Progenitor cell of endocrine pancreas (in vitro differentiated cells): ENCODE measurements at regions not wholly inside any gene's neighbourhood (a gene's known extent, or its start where the extent isn't known, plus 50 kb on each side); places are given as distances from the start of the nearest gene placed in this dataset.

ENCODE experiments used
- DNase-seq: peaks from one replicate; pipeline ENCODE4 v3.0.0; 2021; ENCODE audit warnings: low spot score; ENCODE audit not compliant: unreplicated experiment
- H3K27ac Mint-ChIP-seq: 2 replicates; pipeline ENCODE4 v1.8.0; 2021; ENCODE audit warnings: mild to moderate bottlenecking, moderate library complexity, mixed read lengths
- H3K27me3 Mint-ChIP-seq: 2 replicates; pipeline ENCODE4 v1.8.0; 2021; ENCODE audit warnings: mixed read lengths
- H3K36me3 Mint-ChIP-seq: 2 replicates; pipeline ENCODE4 v1.8.0; 2022; ENCODE audit warnings: mixed read lengths; ENCODE audit not compliant: insufficient read depth
- H3K4me1 Mint-ChIP-seq: 2 replicates; pipeline ENCODE4 v1.8.0; 2021; ENCODE audit warnings: low read depth, mixed read lengths
- H3K4me3 Mint-ChIP-seq: 2 replicates; pipeline ENCODE4 v1.8.0; 2021; ENCODE audit warnings: low read depth, mild to moderate bottlenecking, moderate library complexity, mixed read lengths
- H3K9me3 Mint-ChIP-seq: 2 replicates; pipeline ENCODE4 v1.8.0; 2021; ENCODE audit warnings: low read depth, mixed read lengths
- CTCF ChIP-seq: fragments of 200-600 bp; sonication (generic); IDR thresholded peaks from one replicate; pipeline ENCODE4 v1.5.0; 2021; ENCODE audit warnings: antibody characterized with exemption, mild to moderate bottlenecking; ENCODE audit not compliant: unreplicated experiment

GRCh38 chr3:148081926-148082325, 615.8 kb upstream of the AGTR1 start:
- no peaks in the 10 kb centered on the region for H3K36me3 Mint-ChIP-seq
- no peak for DNase-seq
- TF ChIP-seq CTCF = no peak
- no peak overlapping the region for H3K27ac Mint-ChIP-seq
- no peaks in the 10 kb centered on the region for H3K9me3 Mint-ChIP-seq
- H3K27me3 Mint-ChIP-seq = no peaks in the 10 kb centered on the region
- no peak overlapping the region for H3K4me3 Mint-ChIP-seq
- H3K4me1 Mint-ChIP-seq = no peaks in the 10 kb centered on the region

- H3K9me3 Mint-ChIP-seq = no peaks in the 10 kb centered on the region
- no peaks in the 10 kb centered on the region for H3K27me3 Mint-ChIP-seq
- no peak overlapping the region for H3K4me3 Mint-ChIP-seq
- no peaks in the 10 kb centered on the region for H3K4me1 Mint-ChIP-seq
- H3K36me3 Mint-ChIP-seq = no peaks in the 10 kb centered on the region
- no peak for TF ChIP-seq CTCF
- H3K27ac Mint-ChIP-seq = no peak overlapping the region
- no peak for DNase-seq
These were observed 615.0 kb upstream of the AGTR1 start for GRCh38 chr3:148082506-148083280.

GRCh38 chr3:148083526-148084182, 614.0 kb upstream of the AGTR1 start:
- Mint-ChIP-seq H3K4me3 (no peak overlapping the region), H3K9me3 (no peaks in the 10 kb centered on the region), H3K36me3 (no peaks in the 10 kb centered on the region), H3K27ac (no peak overlapping the region), H3K27me3 (no peaks in the 10 kb centered on the region), H3K4me1 (no peaks in the 10 kb centered on the region)
- no peak for TF ChIP-seq CTCF
- DNase-seq = no peak

GRCh38 chr3:148084931-148085330, 612.8 kb upstream of the AGTR1 start:
- H3K36me3 Mint-ChIP-seq = no peaks in the 10 kb centered on the region
- H3K27me3 Mint-ChIP-seq = no peaks in the 10 kb centered on the region
- no peak for TF ChIP-seq CTCF
- H3K4me3 Mint-ChIP-seq = no peak overlapping the region
- no peak overlapping the region for H3K27ac Mint-ChIP-seq
- H3K4me1 Mint-ChIP-seq = no peaks in the 10 kb centered on the region
- DNase-seq = no peak
- H3K9me3 Mint-ChIP-seq = no peaks in the 10 kb centered on the region

- Mint-ChIP-seq H3K9me3 (no peaks in the 10 kb centered on the region), H3K27me3 (no peaks in the 10 kb centered on the region), H3K36me3 (no peaks in the 10 kb centered on the region), H3K4me1 (no peaks in the 10 kb centered on the region), H3K4me3 (no peak overlapping the region), H3K27ac (no peak overlapping the region)
- no peak for DNase-seq
- TF ChIP-seq CTCF = no peak
These were observed 609.9 kb upstream of the AGTR1 start for GRCh38 chr3:148087601-148088371.
